Lower lobe of right lung (tissue), 2 donors: ENCODE measurements at regions not wholly inside any gene's neighbourhood (a gene's known extent, or its start where the extent isn't known, plus 50 kb on each side); places are given as distances from the start of the nearest gene placed in this dataset.
"Not testable (repeated sequence)": the region's sequence is repeated elsewhere in the genome, so short reads cannot be mapped to it uniquely, and the experiment has no call there.

Source experiments
- ATAC-seq, 2 donors: fragments of 200-7000 bp; cut with Tn5 transposase; one replicate each; pipeline ENCODE4 v1.9.1; 2020 to 2022; ENCODE audit warnings: mild to moderate bottlenecking in 2 of 2, moderate library complexity in 2 of 2
- DNase-seq: peaks from one replicate; pipeline ENCODE4 v3.0.0-alpha.2; 2020
- H3K27ac ChIP-seq: fragments of 200-600 bp; one replicate; pipeline ENCODE4 v1.8.0; 2022
- H3K27me3 ChIP-seq: fragments of 200-600 bp; one replicate; pipeline ENCODE4 v1.8.0; 2022; ENCODE audit warnings: low read depth
- H3K36me3 ChIP-seq: fragments of 200-600 bp; one replicate; pipeline ENCODE4 v1.8.0; 2022; ENCODE audit warnings: mild to moderate bottlenecking
- H3K4me1 ChIP-seq: fragments of 200-600 bp; one replicate; pipeline ENCODE4 v1.8.0; 2022
- H3K4me3 ChIP-seq: fragments of 200-600 bp; one replicate; pipeline ENCODE4 v1.8.0; 2022; ENCODE audit warnings: mild to moderate bottlenecking
- H3K9me3 ChIP-seq: fragments of 200-600 bp; one replicate; pipeline ENCODE4 v1.8.0; 2022
- CTCF ChIP-seq: fragments of 200-600 bp; IDR thresholded peaks from one replicate; pipeline ENCODE4 v1.8.0; 2022; ENCODE audit warnings: antibody characterized with exemption, mild to moderate bottlenecking
- intact Hi-C: fragments of 100-400 bp; cut with DNase I; formaldehyde crosslinking; loops from one replicate; pipeline ENCODE4 v1.11.0; 2022
- donor health status: DM: no; HTN: yes; CAD: no; lungs with severe emphysema.

- Histone ChIP-seq H3K9me3 (no peaks in the 10 kb centered on the region), H3K36me3 (no peaks in the 10 kb centered on the region), H3K4me1 (no peaks in the 10 kb centered on the region), H3K4me3 (no peak overlapping the region), H3K27ac (no peak overlapping the region), H3K27me3 (no peaks in the 10 kb centered on the region)
- intact Hi-C loops = no loop called here
- no peak for TF ChIP-seq CTCF
- ATAC-seq (no peak), DNase-seq (no peak)
These were observed 463.3 kb downstream of the TENT5A start for GRCh38 chr6:81289229-81289628.

- no peak for TF ChIP-seq CTCF
- no peak overlapping the region for H3K4me3 ChIP-seq
- DNase-seq (no peak), ATAC-seq (peak in 1 of 2 donors; percentile 39)
- H3K9me3 ChIP-seq = no peaks in the 10 kb centered on the region
- H3K27ac ChIP-seq = no peak overlapping the region
- intact Hi-C loops = no loop called here
- H3K36me3 ChIP-seq = no peaks in the 10 kb centered on the region
- H3K4me1 ChIP-seq = no peaks in the 10 kb centered on the region
- H3K27me3 ChIP-seq = no peaks in the 10 kb centered on the region
These were observed 487.4 kb downstream of the TENT5A start for GRCh38 chr6:81265106-81265505.

- H3K4me3 ChIP-seq = no peak overlapping the region
- TF ChIP-seq CTCF = no peak
- H3K9me3 ChIP-seq = no peaks in the 10 kb centered on the region
- intact Hi-C loops = no loop called here
- no peak overlapping the region for H3K27ac ChIP-seq
- no peaks in the 10 kb centered on the region for H3K4me1 ChIP-seq
- ATAC-seq = peak in 1 of 2 donors; percentile 29
- no peaks in the 10 kb centered on the region for H3K36me3 ChIP-seq
- H3K27me3 ChIP-seq = no peaks in the 10 kb centered on the region
- DNase-seq = no peak
These were observed 488.8 kb downstream of the TENT5A start for GRCh38 chr6:81263531-81264168.

GRCh38 chr6:81262656-81263055 is 489.8 kb downstream of the TENT5A start:
- ATAC-seq = peak in 1 of 2 donors; percentile 11
- intact Hi-C loops = no loop called here
- Histone ChIP-seq H3K4me1 (no peaks in the 10 kb centered on the region), H3K27ac (no peak overlapping the region), H3K36me3 (no peaks in the 10 kb centered on the region), H3K4me3 (no peak overlapping the region), H3K9me3 (no peaks in the 10 kb centered on the region), H3K27me3 (no peaks in the 10 kb centered on the region)
- peak; percentile 37 for DNase-seq
- TF ChIP-seq CTCF = no peak

- H3K27ac ChIP-seq, intact Hi-C loops, H3K9me3 ChIP-seq, H3K4me1 ChIP-seq, H3K27me3 ChIP-seq, H3K4me3 ChIP-seq, ATAC-seq, DNase-seq, H3K36me3 ChIP-seq: not testable (repeated sequence)
These were observed 496.3 kb downstream of the TENT5A start for GRCh38 chr6:81256223-81256622.

- H3K27ac ChIP-seq = no peak overlapping the region
- ATAC-seq = no peak
- H3K4me1 ChIP-seq = no peaks in the 10 kb centered on the region
- no peaks in the 10 kb centered on the region for H3K9me3 ChIP-seq
- TF ChIP-seq CTCF = no peak
- intact Hi-C loops = no loop called here
- no peaks in the 10 kb centered on the region for H3K27me3 ChIP-seq
- H3K36me3 ChIP-seq = no peaks in the 10 kb centered on the region
- no peak overlapping the region for H3K4me3 ChIP-seq
- DNase-seq = no peak
These were observed 498.7 kb downstream of the TENT5A start for GRCh38 chr6:81253821-81254220.
